Astrocyte (in vitro differentiated cells and primary cell): ENCODE measurements at regions not wholly inside any gene's neighbourhood (a gene's known extent, or its start where the extent isn't known, plus 50 kb on each side); places are given as distances from the start of the nearest gene placed in this dataset.
"Not testable (repeated sequence)": the region's sequence is repeated elsewhere in the genome, so short reads cannot be mapped to it uniquely, and the experiment has no call there.

Source experiments
- DNase-seq: peaks from one replicate; pipeline ENCODE4 v3.0.0-alpha.2; 2010; ENCODE audit warnings: low read depth
- FAIRE-seq: peaks from 2 replicates; lab custom pipeline; 2011; peaks lifted over from hg19 to GRCh38; lab: Jason Lieb, UNC
- H2AFZ ChIP-seq: 2 replicates; pipeline ENCODE4 v1.6.0; 2012; ENCODE audit warnings: low read depth, low read length, inconsistent platforms
- H3K27ac ChIP-seq: 2 replicates; pipeline ENCODE4 v1.5.1; 2011; ENCODE audit warnings: low read depth, low read length, inconsistent platforms
- H3K27me3 ChIP-seq: 2 replicates; pipeline ENCODE4 v1.6.0; 2011; ENCODE audit warnings: low read length, inconsistent platforms; ENCODE audit not compliant: insufficient read depth
- H3K36me3 ChIP-seq: 2 replicates; pipeline ENCODE4 v1.5.1; 2011; ENCODE audit warnings: low read length, inconsistent platforms; ENCODE audit not compliant: insufficient read depth
- H3K4me1 ChIP-seq: 2 replicates; pipeline ENCODE4 v1.5.1; 2011; ENCODE audit warnings: low read length, inconsistent platforms; ENCODE audit not compliant: insufficient read depth
- H3K4me2 ChIP-seq: 2 replicates; pipeline ENCODE4 v1.6.0; 2012; ENCODE audit warnings: low read length, inconsistent platforms
- H3K4me3 ChIP-seq: 2 replicates; pipeline ENCODE4 v1.5.1; 2011; ENCODE audit warnings: low read depth, mild to moderate bottlenecking, low read length, inconsistent platforms; ENCODE audit not compliant: insufficient read depth
- H3K79me2 ChIP-seq: 2 replicates; pipeline ENCODE4 v1.6.0; 2012; ENCODE audit warnings: mild to moderate bottlenecking, low read length, inconsistent platforms; ENCODE audit not compliant: insufficient read depth
- H3K9ac ChIP-seq: 2 replicates; pipeline ENCODE4 v1.6.0; 2012; ENCODE audit warnings: mild to moderate bottlenecking, low read length, inconsistent platforms
- H3K9me3 ChIP-seq: 2 replicates; pipeline ENCODE4 v1.5.1; 2012; ENCODE audit warnings: low read depth, mild to moderate bottlenecking, low read length, inconsistent platforms; ENCODE audit not compliant: insufficient read depth
- H4K20me1 ChIP-seq: 2 replicates; pipeline ENCODE4 v1.6.0; 2012; ENCODE audit warnings: low read length, inconsistent platforms; ENCODE audit not compliant: insufficient read depth
- H3K27ac Mint-ChIP-seq: one replicate; pipeline ENCODE4 v1.8.0; 2021; ENCODE audit warnings: mild to moderate bottlenecking, mixed read lengths; ENCODE audit not compliant: unreplicated experiment
- H3K27me3 Mint-ChIP-seq: one replicate; pipeline ENCODE4 v1.8.0; 2021; ENCODE audit warnings: low read depth, mixed read lengths; ENCODE audit not compliant: unreplicated experiment
- H3K36me3 Mint-ChIP-seq: one replicate; pipeline ENCODE4 v1.8.0; 2021; ENCODE audit warnings: low read depth, mixed read lengths; ENCODE audit not compliant: unreplicated experiment
- H3K4me1 Mint-ChIP-seq: one replicate; pipeline ENCODE4 v1.8.0; 2021; ENCODE audit warnings: low read depth, mixed read lengths; ENCODE audit not compliant: unreplicated experiment
- H3K4me3 Mint-ChIP-seq: one replicate; pipeline ENCODE4 v1.8.0; 2021; ENCODE audit warnings: mild to moderate bottlenecking, moderate library complexity, mixed read lengths; ENCODE audit not compliant: unreplicated experiment
- H3K9me3 Mint-ChIP-seq: one replicate; pipeline ENCODE4 v1.8.0; 2021; ENCODE audit warnings: mild to moderate bottlenecking, mixed read lengths; ENCODE audit not compliant: unreplicated experiment
- EZH2 ChIP-seq: IDR thresholded peaks from 2 replicates; pipeline ENCODE4 v1.6.1; 2012; ENCODE audit warnings: mild to moderate bottlenecking, low read length, inconsistent platforms; ENCODE audit not compliant: insufficient read depth
- TF ChIP-seq, protein P1 (sequence below): IDR thresholded peaks from 2 replicates; pipeline ENCODE4 v1.5.1; 2011; ENCODE audit warnings: low read depth, mild to moderate bottlenecking, inconsistent platforms, low read length, moderate library complexity; ENCODE audit not compliant: insufficient read depth

GRCh38 chr4:103385565-103385964 is 187.4 kb upstream of the CENPE start:
- H3K4me2 ChIP-seq, H3K27me3 ChIP-seq, H4K20me1 ChIP-seq, H2AFZ ChIP-seq, H3K4me3 ChIP-seq, FAIRE-seq, H3K27ac Mint-ChIP-seq, H3K9ac ChIP-seq, H3K79me2 ChIP-seq, H3K9me3 ChIP-seq, H3K4me1 Mint-ChIP-seq, H3K27me3 Mint-ChIP-seq, H3K4me3 Mint-ChIP-seq, H3K4me1 ChIP-seq, DNase-seq, H3K36me3 ChIP-seq, H3K36me3 Mint-ChIP-seq, H3K27ac ChIP-seq: not testable (repeated sequence)
- peaks cover 13% of the 10 kb centered on the region for H3K9me3 Mint-ChIP-seq

DNA sequence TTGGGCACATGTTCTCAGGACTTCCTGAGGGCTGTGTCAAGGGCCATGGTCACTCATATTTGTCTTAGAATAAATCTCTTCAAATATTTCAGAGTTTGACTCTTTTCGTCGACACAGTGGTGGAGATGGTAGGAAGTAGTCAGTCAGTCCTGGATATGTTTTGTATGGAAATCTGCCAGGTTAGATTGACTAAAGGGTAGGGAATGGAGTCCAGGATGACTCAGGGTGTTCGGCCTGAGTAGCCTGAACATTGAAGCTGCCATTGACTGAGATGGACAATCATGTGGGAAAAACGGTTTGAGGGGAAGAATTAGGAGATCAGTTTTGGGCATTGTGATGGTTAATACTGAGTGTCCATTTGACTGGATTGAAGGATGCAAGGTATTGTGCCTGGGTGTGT is 177.1 kb upstream of the CENPE start:
- H3K9me3 ChIP-seq, result no peaks in the 10 kb centered on the region
- H3K27me3 ChIP-seq, result no peaks in the 10 kb centered on the region
- H3K36me3 ChIP-seq, result no peaks in the 10 kb centered on the region
- Mint-ChIP-seq H3K27me3 (no peaks in the 10 kb centered on the region), H3K9me3 (no peaks in the 10 kb centered on the region), H3K4me3 (no peak overlapping the region), H3K36me3 (no peaks in the 10 kb centered on the region), H3K27ac (no peak overlapping the region), H3K4me1 (no peaks in the 10 kb centered on the region)
- H3K27ac ChIP-seq, result no peak overlapping the region
- no peak overlapping the region for H2AFZ ChIP-seq
- peak overlapping the region; percentile 34 for H3K4me2 ChIP-seq
- H3K4me3 ChIP-seq, result no peak overlapping the region
- no peaks in the 10 kb centered on the region for H3K79me2 ChIP-seq
- peak; percentile 65 for DNase-seq
- no peak for FAIRE-seq
- peaks cover 5% of the 10 kb centered on the region for H3K4me1 ChIP-seq
- no peak overlapping the region for H3K9ac ChIP-seq
- H4K20me1 ChIP-seq, result no peaks in the 10 kb centered on the region
- TF ChIP-seq, protein P1, sequence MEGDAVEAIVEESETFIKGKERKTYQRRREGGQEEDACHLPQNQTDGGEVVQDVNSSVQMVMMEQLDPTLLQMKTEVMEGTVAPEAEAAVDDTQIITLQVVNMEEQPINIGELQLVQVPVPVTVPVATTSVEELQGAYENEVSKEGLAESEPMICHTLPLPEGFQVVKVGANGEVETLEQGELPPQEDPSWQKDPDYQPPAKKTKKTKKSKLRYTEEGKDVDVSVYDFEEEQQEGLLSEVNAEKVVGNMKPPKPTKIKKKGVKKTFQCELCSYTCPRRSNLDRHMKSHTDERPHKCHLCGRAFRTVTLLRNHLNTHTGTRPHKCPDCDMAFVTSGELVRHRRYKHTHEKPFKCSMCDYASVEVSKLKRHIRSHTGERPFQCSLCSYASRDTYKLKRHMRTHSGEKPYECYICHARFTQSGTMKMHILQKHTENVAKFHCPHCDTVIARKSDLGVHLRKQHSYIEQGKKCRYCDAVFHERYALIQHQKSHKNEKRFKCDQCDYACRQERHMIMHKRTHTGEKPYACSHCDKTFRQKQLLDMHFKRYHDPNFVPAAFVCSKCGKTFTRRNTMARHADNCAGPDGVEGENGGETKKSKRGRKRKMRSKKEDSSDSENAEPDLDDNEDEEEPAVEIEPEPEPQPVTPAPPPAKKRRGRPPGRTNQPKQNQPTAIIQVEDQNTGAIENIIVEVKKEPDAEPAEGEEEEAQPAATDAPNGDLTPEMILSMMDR, result no peak
- no peak for TF ChIP-seq EZH2

GRCh38 chr4:103374758-103375157 is 176.6 kb upstream of the CENPE start:
- TF ChIP-seq, protein P1, result no peak
- TF ChIP-seq EZH2, result no peak
- no peaks in the 10 kb centered on the region for H4K20me1 ChIP-seq
- DNase-seq, result no peak
- Mint-ChIP-seq H3K36me3 (no peaks in the 10 kb centered on the region), H3K4me1 (no peaks in the 10 kb centered on the region), H3K4me3 (no peak overlapping the region), H3K27me3 (no peaks in the 10 kb centered on the region), H3K27ac (no peak overlapping the region), H3K9me3 (no peaks in the 10 kb centered on the region)
- H3K4me2 ChIP-seq, result peak overlapping the region; percentile 34
- FAIRE-seq, result no peak
- H3K4me1 ChIP-seq, result peaks cover 5% of the 10 kb centered on the region
- H3K9ac ChIP-seq, result no peak overlapping the region
- H3K4me3 ChIP-seq, result no peak overlapping the region
- no peaks in the 10 kb centered on the region for H3K9me3 ChIP-seq
- H3K36me3 ChIP-seq, result no peaks in the 10 kb centered on the region
- no peak overlapping the region for H3K27ac ChIP-seq
- H3K27me3 ChIP-seq, result no peaks in the 10 kb centered on the region
- H2AFZ ChIP-seq, result no peak overlapping the region
- H3K79me2 ChIP-seq, result no peaks in the 10 kb centered on the region
